CD4-positive, CD25-positive, alpha-beta regulatory T cell (primary cell): ENCODE measurements at regions not wholly inside any gene's neighbourhood (a gene's known extent, or its start where the extent isn't known, plus 50 kb on each side); places are given as distances from the start of the nearest gene placed in this dataset.
A peak's percentile ranks its signal among the peaks of the same experiment; 100 is the strongest.

Experiments used
- ATAC-seq, 2 donors: fragments of 150-1000 bp; cut with Tn5 transposase; one replicate each; pipeline ENCODE4 v1.10.0; 2021; ENCODE audit warnings: low read depth in 2 of 2, moderate number of reproducible peaks in 2 of 2, moderate library complexity in 1 of 2
- DNase-seq, 3 donors: peaks; one replicate each; pipeline versions ENCODE4 v3.0.0 to v3.0.0-alpha.2; 2012 to 2022; ENCODE audit warnings: mixed read lengths in 1 of 3
- H3K27ac ChIP-seq: one replicate; pipeline ENCODE4 v1.7.0; 2013; ENCODE audit warnings: mild to moderate bottlenecking, low read length; ENCODE audit not compliant: insufficient read depth, poor library complexity, severe bottlenecking
- H3K27me3 ChIP-seq: one replicate; pipeline ENCODE4 v1.7.0; 2013; ENCODE audit warnings: low read length; ENCODE audit not compliant: control insufficient read depth, insufficient read depth
- H3K36me3 ChIP-seq: one replicate; pipeline ENCODE4 v1.7.0; 2013; ENCODE audit warnings: mild to moderate bottlenecking, low read length, moderate library complexity; ENCODE audit not compliant: control insufficient read depth, insufficient read depth
- H3K4me1 ChIP-seq: 2 replicates; pipeline ENCODE4 v1.7.0; 2013; ENCODE audit warnings: mild to moderate bottlenecking, low read length; ENCODE audit not compliant: insufficient read depth, control insufficient read depth, poor library complexity, severe bottlenecking
- H3K4me3 ChIP-seq: one replicate; pipeline ENCODE4 v1.7.0; 2013; ENCODE audit warnings: low read depth, mild to moderate bottlenecking, low read length, moderate library complexity
- H3K9me3 ChIP-seq, 2 experiments: 1 replicate in 1 of 2; 2 replicates in 1 of 2; pipeline ENCODE4 v1.7.0; 2013; ENCODE audit warnings: low read length in 2 of 2, mild to moderate bottlenecking in 1 of 2, moderate library complexity in 1 of 2; ENCODE audit not compliant: control insufficient read depth in 2 of 2
- H3K27ac Mint-ChIP-seq, 3 donors: one replicate each; pipeline ENCODE4 v1.8.0; 2020 to 2022; ENCODE audit warnings: mild to moderate bottlenecking in 3 of 3, mixed read lengths in 3 of 3, moderate library complexity in 2 of 3
- H3K27me3 Mint-ChIP-seq: one replicate; pipeline ENCODE4 v1.8.0; 2022; ENCODE audit warnings: mild to moderate bottlenecking, mixed read lengths
- H3K36me3 Mint-ChIP-seq: one replicate; pipeline ENCODE4 v1.8.0; 2020; ENCODE audit warnings: mixed read lengths
- H3K4me1 Mint-ChIP-seq, 4 donors: one replicate each; pipeline ENCODE4 v1.8.0; 2020 to 2022; ENCODE audit warnings: mixed read lengths in 4 of 4, mild to moderate bottlenecking in 1 of 4
- H3K4me3 Mint-ChIP-seq, 4 donors: one replicate each; pipeline ENCODE4 v1.8.0; 2020 to 2022; ENCODE audit warnings: mild to moderate bottlenecking in 4 of 4, mixed read lengths in 4 of 4, moderate library complexity in 3 of 4
- H3K9me3 Mint-ChIP-seq, 7 donors: one replicate each; pipeline ENCODE4 v1.8.0; 2020 to 2022; ENCODE audit warnings: mixed read lengths in 7 of 7, mild to moderate bottlenecking in 3 of 7, moderate library complexity in 2 of 7

DNA sequence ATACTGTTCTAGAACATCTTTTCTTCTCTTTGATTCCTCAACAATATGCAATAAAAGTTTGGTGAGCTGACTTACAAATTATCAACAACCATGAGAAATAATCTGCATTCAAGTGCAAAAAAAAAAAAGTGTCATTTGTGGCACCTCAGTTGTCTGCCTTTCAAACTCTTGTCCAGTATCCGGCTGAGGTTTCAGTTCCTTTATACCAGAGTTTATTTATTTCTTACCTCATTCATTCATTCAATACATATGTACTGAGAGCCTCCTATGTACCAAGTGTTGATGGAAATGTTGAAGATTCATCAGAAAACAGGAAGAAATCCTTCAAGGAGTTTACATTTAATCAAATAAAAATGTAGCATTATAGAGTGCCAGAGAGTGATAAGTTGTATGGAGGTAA lies 484.1 kb downstream of the RMST start:
- ATAC-seq (no peak), DNase-seq (no peak)
- Mint-ChIP-seq H3K27me3 (no peaks in the 10 kb centered on the region), H3K36me3 (no peaks in the 10 kb centered on the region), H3K27ac (no peak overlapping the region), H3K9me3 (peaks cover 0 to 14% (median 6%) of the 10 kb centered on the region in 7 donors), H3K4me1 (no peaks in the 10 kb centered on the region), H3K4me3 (no peak overlapping the region)
- Histone ChIP-seq H3K27ac (no peak overlapping the region), H3K36me3 (no peaks in the 10 kb centered on the region), H3K4me3 (no peak overlapping the region), H3K9me3 (no peaks in the 10 kb centered on the region), H3K4me1 (no peaks in the 10 kb centered on the region), H3K27me3 (no peaks in the 10 kb centered on the region)

DNA sequence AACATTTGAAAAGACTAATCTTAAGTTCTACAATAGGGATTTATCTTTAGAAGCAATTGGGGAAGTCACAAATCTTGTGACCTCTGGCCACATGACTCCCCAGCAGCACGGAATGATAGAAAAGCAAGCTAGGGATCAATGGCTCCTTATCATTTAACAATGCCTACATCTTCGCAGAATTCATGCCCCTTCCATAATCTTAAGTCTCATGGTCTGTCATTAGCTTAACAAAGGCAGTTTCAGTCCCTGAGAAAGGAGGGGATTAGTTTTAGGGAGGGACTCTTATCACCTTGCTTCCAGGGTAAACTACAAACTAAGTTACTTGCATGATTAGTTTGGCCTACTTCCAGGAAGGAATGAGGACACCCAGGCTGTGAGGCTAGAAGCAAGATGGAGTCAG lies 486.0 kb downstream of the RMST start:
- Mint-ChIP-seq H3K9me3 (peaks cover 0 to 14% (median 5%) of the 10 kb centered on the region in 7 donors), H3K4me1 (no peaks in the 10 kb centered on the region), H3K4me3 (no peak overlapping the region), H3K27me3 (no peaks in the 10 kb centered on the region), H3K36me3 (no peaks in the 10 kb centered on the region), H3K27ac (no peak overlapping the region)
- no peaks in the 10 kb centered on the region for H3K9me3 ChIP-seq
- no peaks in the 10 kb centered on the region for H3K4me1 ChIP-seq
- no peaks in the 10 kb centered on the region for H3K36me3 ChIP-seq
- H3K27me3 ChIP-seq, result no peaks in the 10 kb centered on the region
- ATAC-seq, result no peak
- no peak for DNase-seq
- H3K27ac ChIP-seq, result no peak overlapping the region
- H3K4me3 ChIP-seq, result no peak overlapping the region

DNA sequence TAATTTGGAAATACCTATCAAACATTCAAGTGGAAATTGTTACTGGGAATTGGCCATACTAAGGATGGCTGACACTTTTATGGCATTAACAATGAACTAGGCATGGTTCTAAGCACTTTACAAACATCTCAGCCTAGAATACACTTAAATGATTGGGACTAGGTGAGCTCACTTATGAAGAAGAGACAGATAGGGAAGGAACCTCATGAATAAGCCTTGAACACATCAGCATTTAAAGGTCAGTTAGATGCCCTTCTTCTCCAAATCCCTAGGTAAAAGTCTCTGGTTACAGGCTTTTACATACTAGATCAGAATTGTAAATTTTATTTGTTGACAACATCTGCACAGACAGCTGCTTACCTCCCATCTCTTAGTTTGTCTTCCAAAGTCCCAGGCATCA lies 488.6 kb downstream of the RMST start:
- no peak for DNase-seq
- Histone ChIP-seq H3K4me3 (no peak overlapping the region), H3K27me3 (no peaks in the 10 kb centered on the region), H3K36me3 (no peaks in the 10 kb centered on the region), H3K27ac (no peak overlapping the region), H3K4me1 (no peaks in the 10 kb centered on the region), H3K9me3 (no peaks in the 10 kb centered on the region)
- ATAC-seq, result no peak
- no peak overlapping the region for H3K4me3 Mint-ChIP-seq
- no peaks in the 10 kb centered on the region for H3K4me1 Mint-ChIP-seq
- H3K27me3 Mint-ChIP-seq, result peaks cover 5% of the 10 kb centered on the region
- no peaks in the 10 kb centered on the region for H3K36me3 Mint-ChIP-seq
- peaks cover 2 to 20% (median 6%) of the 10 kb centered on the region in 7 donors for H3K9me3 Mint-ChIP-seq
- no peak overlapping the region for H3K27ac Mint-ChIP-seq

DNA sequence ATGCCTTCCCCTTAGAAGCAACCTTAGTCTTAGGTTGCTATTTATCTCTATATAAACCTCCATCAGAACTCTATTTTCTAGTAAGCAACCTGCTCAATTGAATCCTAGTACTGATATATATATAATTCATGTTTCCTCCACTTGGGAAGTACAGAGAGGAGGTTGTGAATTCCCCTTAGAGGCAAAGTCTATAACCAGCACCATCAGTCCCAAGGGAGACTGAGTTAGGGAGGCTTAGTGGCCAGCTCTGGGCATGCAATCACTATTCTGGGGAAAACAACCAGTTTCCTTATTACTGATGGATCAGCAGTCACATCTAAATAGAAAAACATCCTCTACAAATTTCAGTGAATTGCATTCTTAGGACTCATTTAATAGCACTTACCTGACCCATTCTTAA lies 489.1 kb downstream of the RMST start:
- Mint-ChIP-seq H3K9me3 (peaks cover 2 to 25% (median 7%) of the 10 kb centered on the region in 7 donors), H3K27me3 (peaks cover 7% of the 10 kb centered on the region), H3K27ac (no peak overlapping the region), H3K36me3 (no peaks in the 10 kb centered on the region), H3K4me3 (no peak overlapping the region), H3K4me1 (no peaks in the 10 kb centered on the region)
- Histone ChIP-seq H3K4me3 (no peak overlapping the region), H3K4me1 (no peaks in the 10 kb centered on the region), H3K27me3 (no peaks in the 10 kb centered on the region), H3K9me3 (no peaks in the 10 kb centered on the region), H3K27ac (no peak overlapping the region), H3K36me3 (no peaks in the 10 kb centered on the region)
- ATAC-seq (no peak), DNase-seq (no peak)

DNA sequence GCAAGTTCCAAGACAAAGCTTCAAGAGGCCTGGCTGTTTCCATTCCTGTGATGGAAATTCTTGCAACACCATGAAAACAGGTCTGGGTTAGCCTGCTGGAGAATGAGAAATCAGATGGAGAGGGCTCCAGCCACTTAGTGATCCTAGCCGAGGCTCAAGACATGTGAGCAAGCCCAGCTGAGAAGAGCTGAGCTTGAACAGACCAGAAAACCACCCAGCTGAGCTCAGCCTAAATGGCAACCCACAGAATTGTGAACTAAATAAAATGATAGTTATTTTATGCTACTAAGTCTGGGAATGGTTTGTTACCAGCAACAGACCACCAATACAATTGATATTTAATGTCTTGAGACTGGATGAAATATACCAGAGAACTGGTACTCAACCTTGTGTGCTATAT lies 494.5 kb downstream of the RMST start:
- Histone ChIP-seq H3K4me3 (no peak overlapping the region), H3K27ac (no peak overlapping the region), H3K27me3 (no peaks in the 10 kb centered on the region), H3K36me3 (no peaks in the 10 kb centered on the region), H3K4me1 (no peaks in the 10 kb centered on the region), H3K9me3 (peaks cover 0 to 9% of the 10 kb centered on the region in 2 experiments)
- Mint-ChIP-seq H3K9me3 (peaks cover 3 to 12% (median 7%) of the 10 kb centered on the region in 7 donors), H3K4me3 (no peak overlapping the region), H3K27me3 (peaks cover 7% of the 10 kb centered on the region), H3K27ac (no peak overlapping the region), H3K36me3 (no peaks in the 10 kb centered on the region), H3K4me1 (no peaks in the 10 kb centered on the region)
- ATAC-seq, result no peak
- no peak for DNase-seq

DNA sequence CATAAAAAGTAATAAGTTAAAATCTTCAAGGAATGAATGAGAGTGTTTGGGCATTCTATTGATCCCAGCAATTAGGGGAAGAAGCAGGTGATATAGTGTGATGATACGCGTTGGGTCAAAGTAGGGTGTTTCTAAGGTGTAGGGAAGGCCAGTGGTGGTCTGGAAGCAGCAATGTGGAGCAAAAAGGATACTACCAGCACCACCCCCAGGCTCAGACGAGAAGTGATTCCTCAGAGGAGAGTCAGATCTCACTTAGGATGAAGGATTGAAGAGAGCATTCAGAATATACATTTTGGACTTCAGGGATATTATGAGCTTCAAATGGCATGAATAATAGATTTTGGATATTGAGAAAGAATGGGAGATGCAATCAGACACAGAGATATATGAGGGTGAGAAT lies 497.6 kb downstream of the RMST start:
- Mint-ChIP-seq H3K27me3 (peaks cover 7% of the 10 kb centered on the region), H3K9me3 (peaks cover 3 to 12% (median 4%) of the 10 kb centered on the region in 7 donors)
- no peaks in the 10 kb centered on the region for H3K27me3 ChIP-seq

DNA sequence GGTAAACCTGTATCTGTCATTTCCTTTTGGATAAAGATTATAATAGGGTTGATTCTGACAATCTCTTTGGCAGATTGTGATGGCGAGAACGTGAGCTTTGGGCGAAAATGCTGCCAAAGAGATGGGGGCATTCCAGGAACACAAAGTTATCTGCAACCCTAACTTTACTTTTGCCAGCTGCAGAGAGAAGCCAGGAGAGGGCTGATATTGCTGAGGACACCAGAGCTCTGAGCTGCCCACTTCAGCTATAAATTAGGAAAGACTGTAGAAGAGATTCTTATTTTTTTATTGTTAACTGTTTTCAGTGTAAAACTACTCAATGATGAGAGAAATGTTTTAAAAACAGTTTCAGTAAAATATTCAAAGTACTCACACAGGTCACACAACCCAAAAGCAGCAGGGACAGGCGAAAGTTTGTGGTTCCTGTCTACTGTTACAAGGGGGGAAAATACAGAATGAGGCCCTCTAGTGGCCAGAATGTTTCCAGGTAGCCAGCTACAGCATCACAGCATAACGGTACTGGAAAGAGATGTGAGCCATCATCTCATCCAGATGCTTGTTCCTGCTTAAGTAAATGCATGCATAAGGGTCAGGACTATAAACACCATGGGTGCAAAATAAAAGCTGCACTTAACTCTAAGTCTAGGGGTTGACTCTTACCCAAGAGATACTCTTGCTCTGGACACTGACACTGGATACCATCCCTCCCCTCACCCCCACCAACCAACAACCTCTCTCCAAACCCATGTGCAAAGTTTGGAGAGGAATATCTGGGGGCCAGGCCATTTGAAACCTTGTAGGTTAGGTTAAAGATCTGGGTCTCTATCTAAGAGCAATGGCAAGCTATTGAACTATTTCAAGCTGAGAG lies 498.4 kb downstream of the RMST start:
- DNase-seq (peak in 1 of 3 donors; percentile 21), ATAC-seq (no peak)
- Histone ChIP-seq H3K4me3 (no peak overlapping the region), H3K36me3 (no peaks in the 10 kb centered on the region), H3K4me1 (no peaks in the 10 kb centered on the region), H3K9me3 (peaks cover 0 to 9% of the 10 kb centered on the region in 2 experiments), H3K27ac (no peak overlapping the region), H3K27me3 (no peaks in the 10 kb centered on the region)
- no peaks in the 10 kb centered on the region for H3K4me1 Mint-ChIP-seq
- H3K36me3 Mint-ChIP-seq, result no peaks in the 10 kb centered on the region
- no peak overlapping the region for H3K4me3 Mint-ChIP-seq
- peaks cover under 1 to 8% (median 3%) of the 10 kb centered on the region in 7 donors for H3K9me3 Mint-ChIP-seq
- no peak overlapping the region for H3K27ac Mint-ChIP-seq
- H3K27me3 Mint-ChIP-seq, result peaks cover 4% of the 10 kb centered on the region

More for the DNA sequence above, 497.6 kb downstream of the RMST start:
- H3K9me3 ChIP-seq, result peaks cover 0 to 9% of the 10 kb centered on the region in 2 experiments
- ATAC-seq, result no peak
- no peak overlapping the region for H3K27ac Mint-ChIP-seq
- DNase-seq, result no peak
- no peaks in the 10 kb centered on the region for H3K36me3 ChIP-seq
- no peaks in the 10 kb centered on the region for H3K4me1 Mint-ChIP-seq
- no peak overlapping the region for H3K4me3 Mint-ChIP-seq
- no peaks in the 10 kb centered on the region for H3K36me3 Mint-ChIP-seq
- no peak overlapping the region for H3K4me3 ChIP-seq
- no peaks in the 10 kb centered on the region for H3K4me1 ChIP-seq
- H3K27ac ChIP-seq, result no peak overlapping the region

DNA sequence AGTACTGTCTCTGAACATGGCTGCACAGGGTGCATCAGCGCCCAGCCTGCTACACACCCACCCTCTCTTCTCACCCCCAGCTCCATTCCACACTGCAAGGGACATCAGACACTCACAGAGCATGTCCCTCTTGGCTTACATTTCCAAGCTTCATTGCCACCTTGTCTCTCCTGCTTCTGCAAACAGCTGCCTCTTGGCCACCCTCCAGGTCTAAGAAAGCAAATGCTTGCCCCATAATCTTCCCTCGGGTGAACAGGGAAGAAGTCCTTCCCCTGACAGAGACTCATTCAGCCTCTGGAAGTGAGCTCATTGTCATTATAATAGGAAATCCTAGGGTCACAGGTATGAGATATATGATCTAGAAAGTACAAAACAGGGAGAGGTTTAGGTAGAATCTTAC lies 505.2 kb downstream of the RMST start:
- no peaks in the 10 kb centered on the region for H3K36me3 Mint-ChIP-seq
- no peaks in the 10 kb centered on the region for H3K9me3 ChIP-seq
- H3K4me1 ChIP-seq, result no peaks in the 10 kb centered on the region
- H3K4me3 ChIP-seq, result no peak overlapping the region
- ATAC-seq, result no peak
- H3K9me3 Mint-ChIP-seq, result peaks cover 0 to 5% (median 0%) of the 10 kb centered on the region in 7 donors
- H3K27ac Mint-ChIP-seq, result no peak overlapping the region
- H3K27me3 Mint-ChIP-seq, result peaks cover 5% of the 10 kb centered on the region
- no peaks in the 10 kb centered on the region for H3K4me1 Mint-ChIP-seq
- no peaks in the 10 kb centered on the region for H3K36me3 ChIP-seq
- H3K27ac ChIP-seq, result no peak overlapping the region
- no peak overlapping the region for H3K4me3 Mint-ChIP-seq
- no peak for DNase-seq
- H3K27me3 ChIP-seq, result no peaks in the 10 kb centered on the region
